ENCODE measurements at regions not wholly inside any gene's neighbourhood (a gene's known extent, or its start where the extent isn't known, plus 50 kb on each side); places are given as distances from the start of the nearest gene placed in this dataset.

DNA sequence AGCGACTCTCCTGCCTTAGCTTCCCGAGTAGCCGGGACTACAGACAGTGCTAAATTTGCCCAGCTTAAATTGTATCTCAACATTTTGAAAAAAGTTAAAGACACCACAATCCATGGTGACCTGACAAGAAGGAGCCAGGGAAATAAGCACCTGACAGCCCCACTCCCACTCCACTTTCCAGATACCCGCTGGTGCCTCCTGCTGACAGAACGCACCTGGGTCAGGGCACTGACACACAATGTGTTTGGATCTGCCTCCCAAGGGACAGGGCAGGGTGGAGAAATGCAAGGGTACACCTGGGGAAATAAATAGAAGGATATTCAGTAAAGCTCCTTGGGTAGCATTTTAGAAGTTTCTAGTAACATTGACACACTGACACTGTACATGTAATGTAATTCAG, 58.9 kb upstream of the OPN4 start:
- no peak overlapping the region for H3K4me3 ChIP-seq
- POLR2A ChIA-PET (ENCODE audit: unreplicated experiment), result no interaction called here
- H2AFZ ChIP-seq, result no peak overlapping the region
- H3K27me3 ChIP-seq (ENCODE audit: insufficient read depth, low read depth), result no peaks in the 10 kb centered on the region
- H3K79me2 ChIP-seq (ENCODE audit: low read depth), result no peaks in the 10 kb centered on the region
- H3K9me2 ChIP-seq (ENCODE audit: insufficient read depth), result no peaks in the 10 kb centered on the region
- H4K20me1 ChIP-seq (ENCODE audit: insufficient read depth), result no peaks in the 10 kb centered on the region
- H3K9me3 ChIP-seq (ENCODE audit: insufficient read depth, low read depth), result no peaks in the 10 kb centered on the region
- DNase-seq, result no peak
- H3K4me1 ChIP-seq (replicated peaks; ENCODE audit: insufficient read depth), result peaks cover 26% of the 10 kb centered on the region
- no peaks in the 10 kb centered on the region for H3K36me3 ChIP-seq (ENCODE audit: low read depth)
- H3K4me2 ChIP-seq, result no peak overlapping the region
- intact Hi-C loops (cut with micrococcal nuclease; ENCODE audit: unreplicated experiment), result no loop called here
- no peak for TF ChIP-seq EZH2 (IDR thresholded peaks at IDR 0.05; ENCODE audit: low read depth)
- CTCF ChIA-PET, result no interaction called here
- H3K27ac ChIP-seq, result no peak overlapping the region
- H3F3A ChIP-seq (ENCODE audit: insufficient read depth, low read depth), result no peaks in the 10 kb centered on the region
- BruUV-seq (replicated peaks), result no TSS peak

DNA sequence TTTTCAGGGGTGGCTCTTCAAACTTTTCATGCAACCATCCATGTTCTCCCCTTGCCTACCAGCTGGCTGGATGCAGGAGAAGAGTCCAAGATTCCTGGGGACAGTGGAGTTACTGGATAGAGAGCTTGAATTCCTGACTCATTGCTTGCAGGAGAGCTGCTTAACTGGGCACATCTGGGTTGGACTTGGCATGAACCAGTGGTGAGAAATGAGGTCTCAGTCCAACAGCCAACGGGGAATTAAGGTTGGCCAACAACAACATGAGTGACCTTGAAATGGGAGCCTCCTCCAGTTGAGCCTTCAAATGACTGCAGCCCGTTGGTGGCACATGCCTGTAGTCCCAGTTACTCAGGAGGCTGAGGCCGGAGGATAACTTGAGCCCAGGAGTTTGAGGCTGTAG, 58.1 kb upstream of the OPN4 start:
- no peak for TF ChIP-seq EZH2 (IDR thresholded peaks at IDR 0.05; ENCODE audit: low read depth)
- TF ChIP-seq, protein P1, sequence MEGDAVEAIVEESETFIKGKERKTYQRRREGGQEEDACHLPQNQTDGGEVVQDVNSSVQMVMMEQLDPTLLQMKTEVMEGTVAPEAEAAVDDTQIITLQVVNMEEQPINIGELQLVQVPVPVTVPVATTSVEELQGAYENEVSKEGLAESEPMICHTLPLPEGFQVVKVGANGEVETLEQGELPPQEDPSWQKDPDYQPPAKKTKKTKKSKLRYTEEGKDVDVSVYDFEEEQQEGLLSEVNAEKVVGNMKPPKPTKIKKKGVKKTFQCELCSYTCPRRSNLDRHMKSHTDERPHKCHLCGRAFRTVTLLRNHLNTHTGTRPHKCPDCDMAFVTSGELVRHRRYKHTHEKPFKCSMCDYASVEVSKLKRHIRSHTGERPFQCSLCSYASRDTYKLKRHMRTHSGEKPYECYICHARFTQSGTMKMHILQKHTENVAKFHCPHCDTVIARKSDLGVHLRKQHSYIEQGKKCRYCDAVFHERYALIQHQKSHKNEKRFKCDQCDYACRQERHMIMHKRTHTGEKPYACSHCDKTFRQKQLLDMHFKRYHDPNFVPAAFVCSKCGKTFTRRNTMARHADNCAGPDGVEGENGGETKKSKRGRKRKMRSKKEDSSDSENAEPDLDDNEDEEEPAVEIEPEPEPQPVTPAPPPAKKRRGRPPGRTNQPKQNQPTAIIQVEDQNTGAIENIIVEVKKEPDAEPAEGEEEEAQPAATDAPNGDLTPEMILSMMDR (conservative IDR thresholded peaks at IDR 0.05), result no peak
- H3K27me3 ChIP-seq (ENCODE audit: insufficient read depth, low read depth), result no peaks in the 10 kb centered on the region
- intact Hi-C loops (cut with micrococcal nuclease; ENCODE audit: unreplicated experiment), result no loop called here
- no peaks in the 10 kb centered on the region for H3F3A ChIP-seq (ENCODE audit: insufficient read depth, low read depth)
- no peaks in the 10 kb centered on the region for H3K9me3 ChIP-seq (ENCODE audit: insufficient read depth, low read depth)
- H4K20me1 ChIP-seq (ENCODE audit: insufficient read depth), result no peaks in the 10 kb centered on the region
- no peaks in the 10 kb centered on the region for H3K79me2 ChIP-seq (ENCODE audit: low read depth)
- no peaks in the 10 kb centered on the region for H3K36me3 ChIP-seq (ENCODE audit: low read depth)
- no TSS peak for BruUV-seq (replicated peaks)
- no peak overlapping the region for H3K27ac ChIP-seq
- POLR2A ChIA-PET (ENCODE audit: unreplicated experiment), result no interaction called here
- no peak overlapping the region for H3K4me2 ChIP-seq
- peaks cover 26% of the 10 kb centered on the region for H3K4me1 ChIP-seq (replicated peaks; ENCODE audit: insufficient read depth)
- CTCF ChIA-PET, result no interaction called here
- no peak for DNase-seq
- H3K4me3 ChIP-seq, result no peak overlapping the region
- no peaks in the 10 kb centered on the region for H3K9me2 ChIP-seq (ENCODE audit: insufficient read depth)
- no peak overlapping the region for H2AFZ ChIP-seq

DNA sequence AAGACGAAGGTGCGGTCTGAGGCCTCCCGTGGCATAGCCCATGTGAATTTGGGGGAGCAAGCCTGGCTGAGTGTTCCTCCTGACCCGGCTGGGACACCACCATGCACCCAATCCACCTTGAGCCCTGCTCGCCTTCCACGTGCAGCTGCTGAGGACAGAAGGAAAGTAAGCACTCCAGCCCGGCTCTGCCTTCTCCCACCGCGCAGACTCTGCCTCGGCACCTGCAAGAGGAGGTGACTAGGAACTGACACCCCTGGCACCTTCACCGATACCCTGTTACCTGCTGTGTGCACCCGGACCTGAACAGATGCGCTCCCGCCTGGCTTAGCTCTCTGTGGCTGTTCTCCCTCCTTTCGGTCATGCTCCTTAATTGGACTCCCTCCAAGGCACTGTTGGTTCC, 57.0 kb upstream of the OPN4 start:
- intact Hi-C loops (cut with micrococcal nuclease; ENCODE audit: unreplicated experiment), result no loop called here

DNA sequence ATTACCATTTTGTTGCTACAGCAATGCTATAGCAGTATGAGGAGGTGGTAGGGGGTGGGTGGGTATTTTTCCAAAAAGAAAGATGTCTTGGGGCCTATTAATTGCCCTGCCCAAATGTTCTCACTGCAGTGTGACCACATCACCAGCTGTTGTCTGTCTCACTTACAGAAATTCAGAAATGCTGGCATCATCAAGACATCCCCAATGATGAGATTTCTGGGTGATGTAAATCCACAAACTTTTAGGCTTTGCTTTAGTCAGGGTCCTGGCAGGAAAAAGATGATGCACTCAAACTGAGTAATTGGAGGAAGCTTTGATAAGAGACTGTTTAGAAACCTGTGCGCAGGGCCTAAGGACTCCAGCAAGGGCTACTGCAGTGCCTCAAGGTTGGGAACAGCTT, 56.2 kb upstream of the OPN4 start:
- no peak for TF ChIP-seq EZH2 (IDR thresholded peaks at IDR 0.05; ENCODE audit: low read depth)
- TF ChIP-seq, protein P1 (conservative IDR thresholded peaks at IDR 0.05), result no peak
- no peak overlapping the region for H2AFZ ChIP-seq
- H3K9me3 ChIP-seq (ENCODE audit: insufficient read depth, low read depth), result no peaks in the 10 kb centered on the region
- H3F3A ChIP-seq (ENCODE audit: insufficient read depth, low read depth), result no peaks in the 10 kb centered on the region
- no peaks in the 10 kb centered on the region for H4K20me1 ChIP-seq (ENCODE audit: insufficient read depth)
- H3K9me2 ChIP-seq (ENCODE audit: insufficient read depth), result no peaks in the 10 kb centered on the region
- H3K4me2 ChIP-seq, result no peak overlapping the region
- no peaks in the 10 kb centered on the region for H3K79me2 ChIP-seq (ENCODE audit: low read depth)
- BruUV-seq (replicated peaks), result no TSS peak
- ChIA-PET POLR2A (ENCODE audit: unreplicated experiment) (no interaction called here), CTCF (no interaction called here)
- intact Hi-C loops (cut with micrococcal nuclease; ENCODE audit: unreplicated experiment), result no loop called here
- DNase-seq, result no peak
- no peaks in the 10 kb centered on the region for H3K27me3 ChIP-seq (ENCODE audit: insufficient read depth, low read depth)
- H3K4me3 ChIP-seq, result no peak overlapping the region
- no peak overlapping the region for H3K27ac ChIP-seq
- peaks cover 23% of the 10 kb centered on the region for H3K4me1 ChIP-seq (replicated peaks; ENCODE audit: insufficient read depth)
- H3K36me3 ChIP-seq (ENCODE audit: low read depth), result no peaks in the 10 kb centered on the region

More for the DNA sequence above, 57.0 kb upstream of the OPN4 start:
- Histone ChIP-seq H3K4me3 (no peak overlapping the region), H3K27ac (no peak overlapping the region), H3K4me1 (replicated peaks; ENCODE audit: insufficient read depth) (peaks cover 26% of the 10 kb centered on the region), H3K4me2 (no peak overlapping the region), H3K9me2 (ENCODE audit: insufficient read depth) (no peaks in the 10 kb centered on the region), H4K20me1 (ENCODE audit: insufficient read depth) (no peaks in the 10 kb centered on the region), H3F3A (ENCODE audit: insufficient read depth, low read depth) (no peaks in the 10 kb centered on the region), H3K36me3 (ENCODE audit: low read depth) (no peaks in the 10 kb centered on the region), H3K27me3 (ENCODE audit: insufficient read depth, low read depth) (no peaks in the 10 kb centered on the region), H2AFZ (no peak overlapping the region), H3K9me3 (ENCODE audit: insufficient read depth, low read depth) (no peaks in the 10 kb centered on the region), H3K79me2 (ENCODE audit: low read depth) (no peaks in the 10 kb centered on the region)
- BruUV-seq (replicated peaks), result no TSS peak
- TF ChIP-seq, protein P1 (conservative IDR thresholded peaks at IDR 0.05), result no peak
- no peak for TF ChIP-seq EZH2 (IDR thresholded peaks at IDR 0.05; ENCODE audit: low read depth)
- DNase-seq, result no peak
- ChIA-PET CTCF (interaction anchor here (0.6 kb wide), 1 partner anchor 280 kb away, joined by 3 read pairs; no protein-coding TSS in a partner anchor), POLR2A (ENCODE audit: unreplicated experiment) (no interaction called here)
